Neuronal stem cell (in vitro differentiated cells): ENCODE measurements at regions not wholly inside any gene's neighbourhood (a gene's known extent, or its start where the extent isn't known, plus 50 kb on each side); places are given as distances from the start of the nearest gene placed in this dataset.

ENCODE experiments used
- DNase-seq: peaks from one replicate; pipeline ENCODE4 v3.0.0-alpha.2; 2013; ENCODE audit warnings: low spot score
- H2AFZ ChIP-seq: one replicate; pipeline ENCODE4 v1.6.1; 2013; ENCODE audit warnings: mild to moderate bottlenecking, low read length, inconsistent platforms
- H2AK5ac ChIP-seq: 2 replicates; pipeline ENCODE4 v1.6.1; 2013; ENCODE audit warnings: low read depth, mild to moderate bottlenecking, inconsistent platforms, low read length, moderate library complexity, mixed read lengths
- H2BK120ac ChIP-seq: 2 replicates; pipeline ENCODE4 v1.6.1; 2013; ENCODE audit warnings: low read depth, mild to moderate bottlenecking, inconsistent platforms, low read length, moderate library complexity, mixed read lengths
- H2BK12ac ChIP-seq: one replicate; pipeline ENCODE4 v1.6.1; 2013; ENCODE audit warnings: low read length, inconsistent platforms
- H2BK15ac ChIP-seq: 2 replicates; pipeline ENCODE4 v1.6.1; 2013; ENCODE audit warnings: mild to moderate bottlenecking, low read length, inconsistent platforms, mixed read lengths
- H2BK5ac ChIP-seq: one replicate; pipeline ENCODE4 v1.6.1; 2013; ENCODE audit warnings: inconsistent platforms, mild to moderate bottlenecking, low read length, moderate library complexity
- H3K14ac ChIP-seq: one replicate; pipeline ENCODE4 v1.6.1; 2013; ENCODE audit warnings: low read length, inconsistent platforms
- H3K18ac ChIP-seq: 2 replicates; pipeline ENCODE4 v1.6.1; 2013; ENCODE audit warnings: low read length, inconsistent platforms
- H3K23ac ChIP-seq: 2 replicates; pipeline ENCODE4 v1.6.1; 2013; ENCODE audit warnings: low read depth, mild to moderate bottlenecking, mixed read lengths, low read length, inconsistent platforms; ENCODE audit not compliant: poor library complexity
- H3K27ac ChIP-seq: replicated peaks from 3 replicates; pipeline ENCODE4 v1.5.1; 2013; ENCODE audit warnings: low read length, inconsistent platforms
- H3K27me3 ChIP-seq, 3 experiments: 2 replicates each; pipeline ENCODE4 v1.6.1; 2013; ENCODE audit warnings: low read length in 3 of 3, mild to moderate bottlenecking in 2 of 3, inconsistent platforms in 1 of 3, low read depth in 1 of 3, mixed read lengths in 1 of 3, moderate library complexity in 1 of 3; ENCODE audit not compliant: control insufficient read depth in 3 of 3, insufficient read depth in 3 of 3
- H3K36me3 ChIP-seq, 2 donors: replicated peaks in 1 of 2; 2 replicates each; pipeline ENCODE4 v1.6.1; 2013; ENCODE audit warnings: low read length in 2 of 2; ENCODE audit not compliant: control insufficient read depth in 2 of 2, insufficient read depth in 2 of 2
- H3K4ac ChIP-seq: 2 replicates; pipeline ENCODE4 v1.6.1; 2013; ENCODE audit warnings: inconsistent platforms, mild to moderate bottlenecking, low read length, moderate library complexity
- H3K4me1 ChIP-seq, 2 donors: 1 replicate in 1 of 2; 2 replicates in 1 of 2; pipeline ENCODE4 v1.6.1; 2013; ENCODE audit warnings: low read length in 2 of 2, low read depth in 1 of 2; ENCODE audit not compliant: control insufficient read depth in 2 of 2, insufficient read depth in 1 of 2
- H3K4me2 ChIP-seq: one replicate; pipeline ENCODE4 v1.6.1; 2013; ENCODE audit warnings: mild to moderate bottlenecking, low read length, inconsistent platforms; ENCODE audit not compliant: insufficient read depth, poor library complexity, severe bottlenecking
- H3K4me3 ChIP-seq, 2 donors: 2 replicates each; pipeline ENCODE4 v1.5.1; 2013; ENCODE audit warnings: low read length in 2 of 2, mild to moderate bottlenecking in 2 of 2, inconsistent platforms in 1 of 2, moderate library complexity in 1 of 2
- H3K79me1 ChIP-seq: one replicate; pipeline ENCODE4 v1.6.1; 2013; ENCODE audit warnings: low read depth, mild to moderate bottlenecking, inconsistent platforms, low read length, moderate library complexity
- H3K9ac ChIP-seq: one replicate; pipeline ENCODE4 v1.6.1; 2013; ENCODE audit warnings: mild to moderate bottlenecking, low read depth, low read length, inconsistent platforms; ENCODE audit not compliant: poor library complexity
- H3K9me3 ChIP-seq, 2 donors: replicated peaks in 1 of 2; 2 replicates each; pipeline versions ENCODE3 to v1.6.1; 2013; ENCODE audit warnings: low read length in 2 of 2, mild to moderate bottlenecking in 2 of 2, inconsistent platforms in 1 of 2, low read depth in 1 of 2, mixed read lengths in 1 of 2, moderate library complexity in 1 of 2; ENCODE audit not compliant: control insufficient read depth in 2 of 2, insufficient read depth in 1 of 2
- H4K8ac ChIP-seq: one replicate; pipeline ENCODE4 v1.6.1; 2013; ENCODE audit warnings: low read depth, mild to moderate bottlenecking, inconsistent platforms, low read length, moderate library complexity
- H4K91ac ChIP-seq: one replicate; pipeline ENCODE4 v1.6.1; 2013; ENCODE audit warnings: low read length, low read depth, mild to moderate bottlenecking, inconsistent platforms; ENCODE audit not compliant: poor library complexity
- WGBS, 2 donors: extraction: QIAGEN DNeasy Blood & Tissue Kit; methylation state at CpG; one replicate each; pipeline ENCODE4 v1.1.7; 2013; ENCODE audit warnings: missing lambda C conversion rate in 2 of 2, mixed read lengths in 1 of 2; ENCODE audit not compliant: insufficient read length in 2 of 2, insufficient replicate concordance in 1 of 2; ENCODE audit errors: extremely low coverage in 2 of 2; 5-methylcytosine and 5-hydroxymethylcytosine counted together

- Histone ChIP-seq H2BK5ac (no peak overlapping the region), H3K14ac (no peak overlapping the region), H4K8ac (no peak overlapping the region), H2AFZ (no peak overlapping the region), H3K36me3 (no peaks in the 10 kb centered on the region), H4K91ac (no peak overlapping the region), H2BK12ac (no peak overlapping the region), H3K27ac (no peak overlapping the region), H2BK15ac (no peak overlapping the region), H3K4me3 (no peak overlapping the region), H3K9ac (no peak overlapping the region), H3K18ac (no peak overlapping the region), H3K4me2 (no peak overlapping the region), H3K79me1 (no peaks in the 10 kb centered on the region), H3K27me3 (no peaks in the 10 kb centered on the region), H2AK5ac (no peak overlapping the region), H3K23ac (no peak overlapping the region), H2BK120ac (no peak overlapping the region), H3K4me1 (no peaks in the 10 kb centered on the region), H3K9me3 (no peaks in the 10 kb centered on the region), H3K4ac (no peak overlapping the region)
- no peak for DNase-seq
- WGBS, 2 donors: no CpG with 5 or more reads among the region's 2 CpGs
These were observed 300.1 kb downstream of the PAX1 start for GRCh38 chr20:22005535-22005934.

- Histone ChIP-seq H3K4ac (no peak overlapping the region), H4K91ac (no peak overlapping the region), H2BK5ac (no peak overlapping the region), H3K4me3 (no peak overlapping the region), H3K14ac (no peak overlapping the region), H3K4me2 (no peak overlapping the region), H2BK15ac (no peak overlapping the region), H4K8ac (no peak overlapping the region), H3K9ac (no peak overlapping the region), H2BK120ac (no peak overlapping the region), H3K79me1 (no peaks in the 10 kb centered on the region), H3K27ac (no peak overlapping the region), H3K23ac (no peak overlapping the region), H3K27me3 (no peaks in the 10 kb centered on the region), H2AFZ (no peak overlapping the region), H3K4me1 (no peaks in the 10 kb centered on the region), H2BK12ac (no peak overlapping the region), H3K9me3 (no peaks in the 10 kb centered on the region), H3K36me3 (no peaks in the 10 kb centered on the region), H2AK5ac (no peak overlapping the region), H3K18ac (no peak overlapping the region)
- WGBS, 2 donors: no CpG with 5 or more reads among the region's 2 CpGs
- DNase-seq: no peak
These were observed 299.5 kb downstream of the PAX1 start for GRCh38 chr20:22004946-22005345.

GRCh38 chr20:22003680-22004079 lies 298.2 kb downstream of the PAX1 start:
- Histone ChIP-seq H3K27ac (no peak overlapping the region), H3K27me3 (no peaks in the 10 kb centered on the region), H3K4ac (no peak overlapping the region), H2BK5ac (no peak overlapping the region), H3K18ac (no peak overlapping the region), H3K4me3 (no peak overlapping the region), H3K36me3 (no peaks in the 10 kb centered on the region), H3K4me1 (no peaks in the 10 kb centered on the region), H3K9ac (no peak overlapping the region), H2AFZ (no peak overlapping the region), H4K91ac (no peak overlapping the region), H3K79me1 (no peaks in the 10 kb centered on the region), H3K14ac (no peak overlapping the region), H2BK15ac (no peak overlapping the region), H2BK12ac (no peak overlapping the region), H2AK5ac (no peak overlapping the region), H3K9me3 (no peaks in the 10 kb centered on the region), H3K23ac (no peak overlapping the region), H2BK120ac (no peak overlapping the region), H4K8ac (no peak overlapping the region), H3K4me2 (no peak overlapping the region)
- no peak for DNase-seq

- Histone ChIP-seq H3K23ac (no peak overlapping the region), H2BK120ac (no peak overlapping the region), H3K4me1 (no peaks in the 10 kb centered on the region), H3K9me3 (no peaks in the 10 kb centered on the region), H3K18ac (no peak overlapping the region), H3K4me2 (no peak overlapping the region), H2BK15ac (no peak overlapping the region), H3K79me1 (no peaks in the 10 kb centered on the region), H3K36me3 (no peaks in the 10 kb centered on the region), H2AFZ (no peak overlapping the region), H3K9ac (no peak overlapping the region), H2BK12ac (no peak overlapping the region), H3K27me3 (no peaks in the 10 kb centered on the region), H2AK5ac (no peak overlapping the region), H4K8ac (no peak overlapping the region), H2BK5ac (no peak overlapping the region), H4K91ac (no peak overlapping the region), H3K27ac (no peak overlapping the region), H3K4me3 (no peak overlapping the region), H3K4ac (no peak overlapping the region), H3K14ac (no peak overlapping the region)
- DNase-seq: no peak
- WGBS, 2 donors: no CpG with 5 or more reads among the region's 1 CpG
These were observed 296.4 kb downstream of the PAX1 start for GRCh38 chr20:22001886-22002285.
